ENCODE measurements at regions not wholly inside any gene's neighbourhood (a gene's known extent, or its start where the extent isn't known, plus 50 kb on each side); places are given as distances from the start of the nearest gene placed in this dataset.
"Not testable (repeated sequence)": the region's sequence is repeated elsewhere in the genome, so short reads cannot be mapped to it uniquely, and the experiment has no call there.

DNA sequence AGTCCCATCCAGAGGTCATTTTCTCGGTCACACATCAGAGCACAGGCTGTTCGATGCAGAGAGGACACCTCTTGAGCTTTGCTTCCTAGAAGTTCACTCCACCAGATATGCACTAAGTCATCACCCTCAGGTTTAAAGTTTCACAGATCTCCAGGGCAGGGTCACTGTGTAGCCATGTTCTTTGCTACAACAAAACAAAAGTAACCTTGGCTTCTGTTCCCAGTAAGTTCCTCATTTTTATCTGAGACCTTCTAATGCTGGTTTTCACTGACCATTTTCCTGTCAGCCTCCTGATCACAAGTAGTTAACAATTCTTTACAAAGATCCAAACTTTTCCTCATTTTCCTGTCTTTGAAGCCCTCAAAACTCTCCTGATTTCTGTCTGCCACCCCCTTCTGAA is 97.5 kb upstream of the CTSV start:
- TF ChIP-seq CTCF (IDR thresholded peaks at IDR 0.05; ENCODE audit: insufficient read depth, missing control alignments) = no peak
- no peak for FAIRE-seq

GRCh38 chr9:97133966-97134365 is 95.0 kb upstream of the CTSV start:
- not testable (repeated sequence) for FAIRE-seq; DNase-seq (ENCODE audit: insufficient read length, low spot score)

More for the DNA sequence above, 97.5 kb upstream of the CTSV start:
- DNase-seq (ENCODE audit: insufficient read length, low spot score) = no peak

- no peak for TF ChIP-seq CTCF (IDR thresholded peaks at IDR 0.05; ENCODE audit: insufficient read depth, missing control alignments)
- DNase-seq (ENCODE audit: insufficient read length, low spot score) (no peak), FAIRE-seq (no peak)
Measured at GRCh38 chr9:97132865-97133264, 93.9 kb upstream of the CTSV start.

- FAIRE-seq; DNase-seq (ENCODE audit: insufficient read length, low spot score): not testable (repeated sequence)
Measured at GRCh38 chr9:97130864-97131263, 91.9 kb upstream of the CTSV start.

- FAIRE-seq = not testable (repeated sequence)
Measured at GRCh38 chr9:97130387-97130786, 91.4 kb upstream of the CTSV start.

DNA sequence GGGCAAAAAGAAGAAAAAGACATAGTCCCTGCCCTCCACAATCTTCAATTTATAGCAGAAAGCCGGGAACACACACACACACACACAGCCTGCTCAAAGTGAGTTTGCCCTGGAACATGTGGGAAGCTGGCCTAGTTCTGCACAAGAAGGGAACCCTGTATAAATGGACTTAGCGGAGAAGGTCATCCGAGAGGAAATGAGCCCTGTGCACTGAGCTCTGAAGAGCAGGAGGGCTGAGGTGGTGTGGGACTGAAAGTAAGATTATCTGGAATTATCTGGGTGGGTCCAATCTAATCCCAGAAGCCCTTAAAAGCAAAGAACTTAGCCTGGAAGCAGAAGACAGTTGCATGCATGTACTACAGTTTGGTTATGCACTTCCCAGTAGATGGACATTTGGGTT is 90.0 kb upstream of the CTSV start:
- TF ChIP-seq CTCF (IDR thresholded peaks at IDR 0.05; ENCODE audit: insufficient read depth, missing control alignments) = no peak
- DNase-seq (ENCODE audit: insufficient read length, low spot score) (no peak), FAIRE-seq (no peak)

More at GRCh38 chr9:97130387-97130786, 91.4 kb upstream of the CTSV start:
- not testable (repeated sequence) for DNase-seq (ENCODE audit: insufficient read length, low spot score)

DNA sequence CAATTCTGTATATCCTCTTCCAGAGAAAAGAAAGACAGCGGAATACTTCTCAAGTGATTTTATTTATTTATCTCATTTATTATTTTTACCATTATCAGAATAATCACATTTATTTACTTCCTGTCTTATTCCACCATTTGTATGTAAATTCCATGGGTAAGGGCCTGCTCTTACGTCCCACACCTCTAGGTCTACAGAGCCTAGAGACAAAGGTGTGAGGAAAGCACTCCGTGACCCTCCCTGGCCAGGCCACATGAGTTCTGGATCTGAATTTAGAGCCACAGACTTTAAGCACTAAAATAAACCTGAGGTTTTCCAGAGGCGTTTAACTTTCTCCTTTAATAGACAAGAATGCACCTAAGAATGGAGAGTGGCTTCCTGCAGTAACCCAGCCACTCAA is 85.3 kb upstream of the CTSV start:
- DNase-seq (ENCODE audit: insufficient read length, low spot score) = no peak
- FAIRE-seq = no peak
- no peak for TF ChIP-seq CTCF (IDR thresholded peaks at IDR 0.05; ENCODE audit: insufficient read depth, missing control alignments)

DNA sequence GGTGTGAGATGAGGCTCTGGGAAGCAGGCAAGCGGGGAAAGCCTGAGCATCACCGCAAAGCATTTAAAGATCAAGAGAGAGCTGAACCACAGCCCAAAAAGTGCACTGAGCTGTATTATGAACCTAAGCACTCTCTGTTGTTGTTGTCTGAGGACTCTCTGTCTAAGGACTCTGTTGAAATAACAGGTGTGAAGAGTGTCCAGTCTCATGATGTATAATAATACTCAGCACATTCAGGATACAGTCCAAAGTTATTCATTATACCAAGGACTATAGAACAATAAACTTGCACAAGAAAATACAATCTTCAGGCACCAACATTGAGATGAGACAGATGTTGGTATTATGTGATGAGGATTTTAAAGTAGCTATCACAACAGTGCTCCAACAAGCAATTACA is 71.8 kb upstream of the CTSV start:
- no peak for FAIRE-seq
- no peak for TF ChIP-seq CTCF (IDR thresholded peaks at IDR 0.05; ENCODE audit: insufficient read depth, missing control alignments)
- DNase-seq (ENCODE audit: insufficient read length, low spot score) = no peak

GRCh38 chr9:97109194-97109811 is 70.4 kb upstream of the CTSV start:
- no peak for FAIRE-seq
- TF ChIP-seq CTCF (IDR thresholded peaks at IDR 0.05; ENCODE audit: insufficient read depth, missing control alignments) = peak; percentile 67
- no peak for DNase-seq (ENCODE audit: insufficient read length, low spot score)

GRCh38 chr9:97105220-97105619 is 66.3 kb upstream of the CTSV start:
- not testable (repeated sequence) for DNase-seq (ENCODE audit: insufficient read length, low spot score); FAIRE-seq

DNA sequence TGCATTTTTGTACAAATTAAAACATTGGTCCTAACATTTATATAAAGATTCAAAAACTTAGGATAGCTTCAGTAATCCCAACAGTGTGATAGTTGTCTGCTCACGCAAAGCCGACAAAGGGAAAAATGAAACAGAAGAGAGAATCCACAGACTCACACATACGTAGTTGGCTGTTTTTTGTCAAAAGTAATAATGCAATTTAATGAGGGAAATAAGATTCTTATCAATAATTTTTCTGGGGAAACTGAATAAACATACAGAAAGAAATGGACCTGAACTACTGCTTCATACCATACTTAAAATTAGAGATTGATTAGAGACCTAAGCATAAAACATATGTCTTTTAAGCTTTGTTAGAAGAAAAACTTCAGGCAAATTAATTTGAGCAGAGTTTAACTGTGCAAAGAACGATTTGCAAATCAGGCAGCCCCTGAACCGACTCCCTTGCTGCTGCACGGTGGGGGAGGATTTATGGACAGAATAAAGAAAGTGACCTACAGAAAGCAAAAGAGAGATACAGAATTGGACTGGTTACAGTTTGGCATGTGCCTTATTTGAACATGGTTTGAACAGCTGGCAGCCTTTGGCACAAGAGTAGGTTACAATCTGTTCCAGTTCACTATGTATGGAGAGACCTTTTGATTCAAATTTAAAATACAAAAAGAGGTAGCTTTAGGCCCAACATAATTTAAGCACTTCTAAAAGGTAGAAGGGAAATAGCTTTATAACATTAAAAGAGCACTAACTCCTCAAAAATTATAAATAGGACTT is 64.9 kb upstream of the CTSV start:
- not testable (repeated sequence) for FAIRE-seq; DNase-seq (ENCODE audit: insufficient read length, low spot score)

- not testable (repeated sequence) for FAIRE-seq; DNase-seq (ENCODE audit: insufficient read length, low spot score)
Measured at GRCh38 chr9:97099540-97099939, 60.6 kb upstream of the CTSV start.
